ENCODE measurements at regions not wholly inside any gene's neighbourhood (a gene's known extent, or its start where the extent isn't known, plus 50 kb on each side); places are given as distances from the start of the nearest gene placed in this dataset.

- H3K27me3 ChIP-seq (ENCODE audit: control insufficient read depth, insufficient read depth, low read length): peaks cover 14% of the 10 kb centered on the region
- H4K20me1 ChIP-seq (ENCODE audit: insufficient read depth, low read length): no peaks in the 10 kb centered on the region
- no peak overlapping the region for H4K5ac ChIP-seq (ENCODE audit: low read depth, low read length)
- no TSS peak for BruUV-seq (replicated peaks)
- H2BK120ac ChIP-seq (ENCODE audit: low read depth, low read length): no peak overlapping the region
- H3K27ac ChIP-seq (ENCODE audit: insufficient read depth, low read length): no peak overlapping the region
- no peak overlapping the region for H3K4ac ChIP-seq (ENCODE audit: low read depth, low read length)
- no peak overlapping the region for H3K56ac ChIP-seq (ENCODE audit: extremely low read depth, insufficient read depth, low read length)
- dilution Hi-C loops (cut with HindIII; ENCODE audit: low sequenced_read_pairs, unreplicated experiment) (no loop called here), intact Hi-C loops (cut with micrococcal nuclease) (no loop called here), in situ Hi-C loops (cut with MboI; ENCODE audit: low sequenced_read_pairs) (loop anchor here (10.0 kb wide), 1 partner anchor 122 kb away; no protein-coding TSS in a partner anchor)
- ChIA-PET CTCF (no interaction called here), POLR2A (ENCODE audit: unreplicated experiment) (no interaction called here)
- no peak overlapping the region for H4K8ac ChIP-seq (ENCODE audit: low read depth in 2 of 2, low read length in 2 of 2)
- TF ChIP-seq POLR2A (IDR thresholded peaks at IDR 0.05; ENCODE audit: low read depth, low read length) (no peak), MAFK (IDR thresholded peaks at IDR 0.05; ENCODE audit: low read depth, low read length) (peak; percentile 71)
- no peaks in the 10 kb centered on the region for H3K4me1 ChIP-seq (ENCODE audit: control insufficient read depth, insufficient read depth, low read length)
- H2AK9ac ChIP-seq (replicated peaks; ENCODE audit: low read depth, low read length, poor library complexity): no peak overlapping the region
- no peak overlapping the region for H3K4me3 ChIP-seq (ENCODE audit: insufficient read depth, low read depth, low read length)
- ATAC-seq (ENCODE audit: low read depth) (no peak), DNase-seq (no peak)
- no peaks in the 10 kb centered on the region for H3K79me1 ChIP-seq (ENCODE audit: low read depth in 1 of 2, low read length in 2 of 2)
- no peaks in the 10 kb centered on the region for H3K36me3 ChIP-seq (ENCODE audit: control insufficient read depth, insufficient read depth, low read length)
- no peak overlapping the region for H2BK5ac ChIP-seq (ENCODE audit: low read depth, low read length, poor library complexity, severe bottlenecking)
- H3K9me1 ChIP-seq (ENCODE audit: insufficient read depth, low read length): no peaks in the 10 kb centered on the region
- no peak overlapping the region for H2AFZ ChIP-seq (replicated peaks; ENCODE audit: low read length, poor library complexity)
- H2AK5ac ChIP-seq (ENCODE audit: low read depth, low read length): no peak overlapping the region
- no peak overlapping the region for H2BK20ac ChIP-seq (ENCODE audit: low read depth, low read length)
- no peak overlapping the region for H3K14ac ChIP-seq (replicated peaks; ENCODE audit: low read depth, low read length)
- H2BK15ac ChIP-seq (ENCODE audit: low read depth, low read length): no peak overlapping the region
- WGBS, 2 experiments (ENCODE audit: extremely low coverage in 2 of 2, insufficient read length in 1 of 2): no CpG with 5 or more reads among the region's 2 CpGs
- H3K4me2 ChIP-seq (ENCODE audit: low read depth, low read length): no peak overlapping the region
- H3K9ac ChIP-seq (ENCODE audit: low read depth, low read length): no peak overlapping the region
- H3K23ac ChIP-seq (ENCODE audit: low read depth, low read length): no peak overlapping the region
- H4K91ac ChIP-seq (ENCODE audit: insufficient read depth, low read depth, low read length): no peak overlapping the region
- H3K18ac ChIP-seq (ENCODE audit: low read depth, low read length): no peak overlapping the region
- H3K9me3 ChIP-seq (ENCODE audit: control insufficient read depth, insufficient read depth, low read length): no peaks in the 10 kb centered on the region
These were observed 72.7 kb upstream of the ALDH1L1 start for GRCh38 chr3:126253072-126253471.

Data from IMR-90 (cell line).